HG03342 (cell line): ENCODE measurements at regions not wholly inside any gene's neighbourhood (a gene's known extent, or its start where the extent isn't known, plus 50 kb on each side); places are given as distances from the start of the nearest gene placed in this dataset.
"Not testable (repeated sequence)": the region's sequence is repeated elsewhere in the genome, so short reads cannot be mapped to it uniquely, and the experiment has no call there.

Experiments
- ATAC-seq: cut with Tn5 transposase; IDR thresholded peaks from one replicate; pipeline ENCODE4 v1.9.1; 2021; ENCODE audit warnings: mild to moderate bottlenecking, moderate library complexity; ENCODE audit not compliant: unreplicated experiment

- ATAC-seq = no peak
Observed at GRCh38 chr6:150495126-150495525, 104.6 kb upstream of the PLEKHG1 start.

- ATAC-seq = no peak
Observed at GRCh38 chr6:150496629-150497028, 103.1 kb upstream of the PLEKHG1 start.

- no peak for ATAC-seq
Observed at GRCh38 chr6:150499882-150500312, 99.8 kb upstream of the PLEKHG1 start.

- not testable (repeated sequence) for ATAC-seq
Observed at GRCh38 chr6:150500568-150500967, 99.1 kb upstream of the PLEKHG1 start.

- no peak for ATAC-seq
Observed at GRCh38 chr6:150503041-150503440, 96.6 kb upstream of the PLEKHG1 start.

GRCh38 chr6:150503586-150504339 is 95.9 kb upstream of the PLEKHG1 start:
- ATAC-seq = no peak

- ATAC-seq = not testable (repeated sequence)
Observed at GRCh38 chr6:150507361-150507760, 92.3 kb upstream of the PLEKHG1 start.

GRCh38 chr6:150510576-150510975 is 89.1 kb upstream of the PLEKHG1 start:
- ATAC-seq = no peak

GRCh38 chr6:150511313-150511712 is 88.4 kb upstream of the PLEKHG1 start:
- no peak for ATAC-seq

GRCh38 chr6:150514806-150515380 is 84.8 kb upstream of the PLEKHG1 start:
- ATAC-seq = no peak

GRCh38 chr6:150516199-150516598 is 83.5 kb upstream of the PLEKHG1 start:
- no peak for ATAC-seq

- ATAC-seq = no peak
Observed at GRCh38 chr6:150517175-150517574, 82.5 kb upstream of the PLEKHG1 start.

GRCh38 chr6:150521482-150521881 is 78.2 kb upstream of the PLEKHG1 start:
- no peak for ATAC-seq

GRCh38 chr6:150523216-150523615 is 76.5 kb upstream of the PLEKHG1 start:
- not testable (repeated sequence) for ATAC-seq

GRCh38 chr6:150525300-150525699 is 74.4 kb upstream of the PLEKHG1 start:
- ATAC-seq = no peak

- ATAC-seq = no peak
Observed at GRCh38 chr6:150527100-150527499, 72.6 kb upstream of the PLEKHG1 start.

- ATAC-seq = no peak
Observed at GRCh38 chr6:150528648-150529285, 70.9 kb upstream of the PLEKHG1 start.

- no peak for ATAC-seq
Observed at GRCh38 chr6:150529646-150530045, 70.0 kb upstream of the PLEKHG1 start.

GRCh38 chr6:150531957-150532356 is 67.7 kb upstream of the PLEKHG1 start:
- no peak for ATAC-seq

GRCh38 chr6:150534553-150534952 is 65.1 kb upstream of the PLEKHG1 start:
- no peak for ATAC-seq

- ATAC-seq = no peak
Observed at GRCh38 chr6:150535151-150535804, 64.4 kb upstream of the PLEKHG1 start.

- no peak for ATAC-seq
Observed at GRCh38 chr6:150535818-150536220, 63.9 kb upstream of the PLEKHG1 start.
